IMR-90 (cell line): ENCODE measurements at regions not wholly inside any gene's neighbourhood (a gene's known extent, or its start where the extent isn't known, plus 50 kb on each side); places are given as distances from the start of the nearest gene placed in this dataset.

Experiments
- ATAC-seq: fragments of 200-7000 bp; cut with Tn5 transposase; 2 replicates; pipeline ENCODE4 v1.9.1; 2020; ENCODE audit warnings: low read depth, mild to moderate bottlenecking, moderate library complexity
- BruUV-seq: library from RNA; stranded (reverse); fragments of 400-500 nt; replicated peaks from 2 replicates; lab custom pipeline; 2021; lab: Mats Ljungman, UMichigan
- CTCF ChIA-PET: fragments of 300-600 bp; formaldehyde crosslinking; extraction: SDS; loops from one replicate; lab custom pipeline; 2021; ENCODE audit warnings: antibody characterized with exemption; lab: Yijun Ruan, JAX
- POLR2A ChIA-PET: fragments of 300-600 bp; sonication (Branson Sonifier 250); formaldehyde crosslinking; loops from one replicate; lab custom pipeline; 2022; ENCODE audit warnings: antibody characterized with exemption; ENCODE audit not compliant: unreplicated experiment; lab: Charles Lee
- DNase-seq: peaks from one replicate; pipeline ENCODE4 v3.0.0; 2013
- H2AFZ ChIP-seq: replicated peaks from 2 replicates; pipeline ENCODE3; 2013; ENCODE audit warnings: low read length, mild to moderate bottlenecking; ENCODE audit not compliant: poor library complexity
- H2AK5ac ChIP-seq: 2 replicates; pipeline ENCODE4 v1.6.1; 2013; ENCODE audit warnings: low read depth, low read length, inconsistent platforms
- H2AK9ac ChIP-seq: replicated peaks from 2 replicates; pipeline ENCODE3; 2013; ENCODE audit warnings: mild to moderate bottlenecking, low read depth, low read length, moderate library complexity; ENCODE audit not compliant: poor library complexity
- H2BK120ac ChIP-seq: 2 replicates; pipeline ENCODE4 v1.6.1; 2013; ENCODE audit warnings: low read depth, low read length, inconsistent platforms
- H2BK15ac ChIP-seq: 3 replicates; pipeline ENCODE4 v1.6.1; 2013; ENCODE audit warnings: low read depth, low read length, inconsistent platforms
- H2BK20ac ChIP-seq: 2 replicates; pipeline ENCODE4 v1.6.1; 2013; ENCODE audit warnings: low read depth, mild to moderate bottlenecking, inconsistent platforms, low read length, moderate library complexity
- H2BK5ac ChIP-seq: 2 replicates; pipeline ENCODE4 v1.6.1; 2013; ENCODE audit warnings: mild to moderate bottlenecking, low read depth, low read length, inconsistent platforms; ENCODE audit not compliant: poor library complexity, severe bottlenecking
- H3K14ac ChIP-seq: replicated peaks from 2 replicates; pipeline ENCODE4 v1.6.1; 2013; ENCODE audit warnings: low read depth, low read length, inconsistent platforms
- H3K18ac ChIP-seq: 2 replicates; pipeline ENCODE4 v1.6.1; 2013; ENCODE audit warnings: low read depth, low read length, control low read depth
- H3K23ac ChIP-seq: 2 replicates; pipeline ENCODE4 v1.6.1; 2013; ENCODE audit warnings: low read depth, low read length, inconsistent platforms
- H3K27ac ChIP-seq: 2 replicates; pipeline ENCODE4 v1.5.1; 2013; ENCODE audit warnings: mild to moderate bottlenecking, control low read depth, low read length; ENCODE audit not compliant: insufficient read depth
- H3K27me3 ChIP-seq: 2 replicates; pipeline ENCODE4 v1.6.1; 2013; ENCODE audit warnings: low read length; ENCODE audit not compliant: control insufficient read depth, insufficient read depth
- H3K36me3 ChIP-seq: 2 replicates; pipeline ENCODE4 v1.6.1; 2013; ENCODE audit warnings: low read length, mixed read lengths; ENCODE audit not compliant: control insufficient read depth, insufficient read depth
- H3K4ac ChIP-seq: 2 replicates; pipeline ENCODE4 v1.6.1; 2013; ENCODE audit warnings: low read depth, low read length, inconsistent platforms
- H3K4me1 ChIP-seq: 2 replicates; pipeline ENCODE4 v1.6.1; 2013; ENCODE audit warnings: low read length, mixed read lengths; ENCODE audit not compliant: control insufficient read depth, insufficient read depth
- H3K4me2 ChIP-seq: 2 replicates; pipeline ENCODE4 v1.6.1; 2013; ENCODE audit warnings: low read depth, mild to moderate bottlenecking, control low read depth, low read length, moderate library complexity
- H3K4me3 ChIP-seq: 2 replicates; pipeline ENCODE4 v1.5.1; 2013; ENCODE audit warnings: low read depth, mild to moderate bottlenecking, control low read depth, low read length, moderate library complexity; ENCODE audit not compliant: insufficient read depth
- H3K56ac ChIP-seq: 2 replicates; pipeline ENCODE4 v1.6.1; 2013; ENCODE audit warnings: low read length, inconsistent platforms; ENCODE audit not compliant: insufficient read depth; ENCODE audit errors: extremely low read depth
- H3K79me1 ChIP-seq, 2 experiments: 2 replicates each; pipeline ENCODE4 v1.6.1; 2013; ENCODE audit warnings: low read length in 2 of 2, inconsistent platforms in 1 of 2, low read depth in 1 of 2
- H3K9ac ChIP-seq: 2 replicates; pipeline ENCODE4 v1.6.1; 2013; ENCODE audit warnings: low read depth, low read length, control low read depth
- H3K9me1 ChIP-seq: 2 replicates; pipeline ENCODE4 v1.6.1; 2013; ENCODE audit warnings: low read length, inconsistent platforms; ENCODE audit not compliant: insufficient read depth
- H3K9me3 ChIP-seq: 2 replicates; pipeline ENCODE4 v1.6.1; 2013; ENCODE audit warnings: low read length; ENCODE audit not compliant: control insufficient read depth, insufficient read depth
- H4K20me1 ChIP-seq: 2 replicates; pipeline ENCODE4 v1.6.1; 2013; ENCODE audit warnings: low read length, inconsistent platforms; ENCODE audit not compliant: insufficient read depth
- H4K5ac ChIP-seq: 2 replicates; pipeline ENCODE4 v1.6.1; 2013; ENCODE audit warnings: mild to moderate bottlenecking, low read depth, low read length, control low read depth
- H4K8ac ChIP-seq, 2 experiments: 2 replicates each; pipeline ENCODE4 v1.6.1; 2013; ENCODE audit warnings: low read depth in 2 of 2, low read length in 2 of 2, control low read depth in 1 of 2, inconsistent platforms in 1 of 2
- H4K91ac ChIP-seq: 2 replicates; pipeline ENCODE4 v1.6.1; 2013; ENCODE audit warnings: low read depth, low read length, inconsistent platforms; ENCODE audit not compliant: insufficient read depth
- CEBPB ChIP-seq: IDR thresholded peaks from 2 replicates; pipeline ENCODE4 v1.6.1; 2012; ENCODE audit warnings: low read depth, low read length, improper control_type of control experiment
- FOS ChIP-seq: fragments of 150-350 bp; IDR thresholded peaks from 2 replicates; pipeline ENCODE4 v1.6.1; 2016; ENCODE audit warnings: low read depth, low read length
- MAFK ChIP-seq: IDR thresholded peaks from 2 replicates; pipeline ENCODE4 v1.6.1; 2012; ENCODE audit warnings: low read depth, low read length, improper control_type of control experiment
- MAZ ChIP-seq: IDR thresholded peaks from 2 replicates; pipeline ENCODE4 v1.6.1; 2012; ENCODE audit warnings: low read depth, mild to moderate bottlenecking, low read length, improper control_type of control experiment, moderate library complexity, borderline replicate concordance
- POLR2A ChIP-seq: IDR thresholded peaks from 2 replicates; pipeline ENCODE4 v1.6.1; 2012; ENCODE audit warnings: mild to moderate bottlenecking, low read depth, low read length
- USF2 ChIP-seq: fragments of 150-350 bp; IDR thresholded peaks from 2 replicates; pipeline ENCODE4 v1.6.1; 2017; ENCODE audit warnings: mild to moderate bottlenecking, antibody characterized with exemption, low read length, low read depth
- WGBS, 2 experiments: methylation state at CpG; one replicate each; pipeline versions ENCODE4 v1.1.5 to v1.1.7; 2013; ENCODE audit warnings: missing lambda C conversion rate in 2 of 2; ENCODE audit not compliant: insufficient read length in 1 of 2; ENCODE audit errors: extremely low coverage in 2 of 2; 5-methylcytosine and 5-hydroxymethylcytosine counted together
- dilution Hi-C: fragments of 300-500 bp; cut with HindIII; formaldehyde crosslinking; loops from one replicate; pipeline ENCODE4 v1.14.3; 2018; ENCODE audit warnings: low sequenced_read_pairs; ENCODE audit not compliant: unreplicated experiment
- in situ Hi-C: fragments of 300-500 bp; cut with MboI; formaldehyde crosslinking; loops from 3 replicates; pipeline ENCODE4 v1.14.3; 2019; ENCODE audit warnings: low sequenced_read_pairs, inconsistent platforms, mixed read lengths
- intact Hi-C: fragments of 100-400 bp; cut with micrococcal nuclease; formaldehyde crosslinking; loops from 2 replicates; pipeline ENCODE4 v1.10.0; 2022

GRCh38 chr2:190596993-190597392 is 51.9 kb upstream of the NAB1 start:
- TF ChIP-seq POLR2A (no peak), USF2 (no peak), FOS (no peak), MAFK (no peak), MAZ (no peak), CEBPB (no peak)
- no peak overlapping the region for H3K27ac ChIP-seq
- no peak overlapping the region for H3K56ac ChIP-seq
- no peak overlapping the region for H2BK5ac ChIP-seq
- H2AK9ac ChIP-seq = no peak overlapping the region
- intact Hi-C loops (no loop called here), dilution Hi-C loops (no loop called here), in situ Hi-C loops (no loop called here)
- no peak overlapping the region for H4K5ac ChIP-seq
- no peak overlapping the region for H3K9ac ChIP-seq
- no peaks in the 10 kb centered on the region for H4K20me1 ChIP-seq
- no peak overlapping the region for H3K4me2 ChIP-seq
- H2AK5ac ChIP-seq = no peak overlapping the region
- ChIA-PET CTCF (no interaction called here), POLR2A (no interaction called here)
- no peak overlapping the region for H2BK120ac ChIP-seq
- no peak overlapping the region for H2BK20ac ChIP-seq
- H3K4me1 ChIP-seq = no peaks in the 10 kb centered on the region
- H3K9me3 ChIP-seq = no peaks in the 10 kb centered on the region
- H3K4ac ChIP-seq = no peak overlapping the region
- H3K18ac ChIP-seq = no peak overlapping the region
- BruUV-seq = no TSS peak
- H3K14ac ChIP-seq = no peak overlapping the region
- H2BK15ac ChIP-seq = no peak overlapping the region
- no peaks in the 10 kb centered on the region for H3K79me1 ChIP-seq
- no peaks in the 10 kb centered on the region for H3K36me3 ChIP-seq
- no peaks in the 10 kb centered on the region for H3K9me1 ChIP-seq
- no peak overlapping the region for H4K8ac ChIP-seq
- ATAC-seq (no peak), DNase-seq (no peak)
- no peak overlapping the region for H4K91ac ChIP-seq
- no CpG with 5 or more reads among the region's 4 CpGs for WGBS, 2 experiments
- no peak overlapping the region for H2AFZ ChIP-seq
- H3K4me3 ChIP-seq = no peak overlapping the region
- no peaks in the 10 kb centered on the region for H3K27me3 ChIP-seq
- H3K23ac ChIP-seq = no peak overlapping the region
